ENCODE measurements at regions not wholly inside any gene's neighbourhood (a gene's known extent, or its start where the extent isn't known, plus 50 kb on each side); places are given as distances from the start of the nearest gene placed in this dataset.

DNA sequence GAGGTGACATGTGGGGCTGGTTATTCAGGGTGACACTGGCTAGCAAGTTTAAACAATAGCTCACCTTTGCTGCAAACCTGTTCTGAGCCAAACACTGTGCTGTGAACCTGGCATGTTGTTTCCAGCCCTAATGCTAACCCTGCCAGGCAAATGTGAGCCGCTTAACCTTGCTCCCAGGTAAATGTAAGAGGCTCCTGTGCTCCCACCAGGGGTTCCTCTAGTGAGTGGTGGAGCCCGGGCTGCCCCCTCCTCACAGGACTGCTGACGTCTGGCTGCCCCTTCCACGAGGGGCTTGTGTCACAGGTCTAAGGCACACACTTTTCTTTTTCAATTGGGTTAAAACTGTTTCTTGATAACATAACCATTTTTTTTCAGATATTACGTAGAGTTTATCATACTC, 223.7 kb downstream of the DCDC2C start:
- Histone ChIP-seq H3K27ac (ENCODE audit: low read depth in 1 of 2, low read length in 2 of 2) (no peak overlapping the region), H3K9me3 (ENCODE audit: control insufficient read depth in 1 of 2, insufficient read depth in 1 of 2, low read length in 2 of 2) (peaks cover 0 to 20% of the 10 kb centered on the region in 2 experiments), H3K4me3 (ENCODE audit: low read length) (no peak overlapping the region), H3K4me1 (ENCODE audit: insufficient read depth, low read length) (no peaks in the 10 kb centered on the region), H3K27me3 (ENCODE audit: control insufficient read depth in 1 of 2, insufficient read depth in 2 of 2, low read length in 2 of 2) (no peaks in the 10 kb centered on the region), H3K36me3 (ENCODE audit: insufficient read depth, low read length) (no peaks in the 10 kb centered on the region)
- no peak overlapping the region for H3K27ac Mint-ChIP-seq
- H3K4me3 Mint-ChIP-seq = no peak overlapping the region
- DNase-seq (no peak), ATAC-seq (ENCODE audit: poor library complexity) (no peak)
- H3K36me3 Mint-ChIP-seq (ENCODE audit: low read depth) = no peaks in the 10 kb centered on the region
- TF ChIP-seq, protein P1, sequence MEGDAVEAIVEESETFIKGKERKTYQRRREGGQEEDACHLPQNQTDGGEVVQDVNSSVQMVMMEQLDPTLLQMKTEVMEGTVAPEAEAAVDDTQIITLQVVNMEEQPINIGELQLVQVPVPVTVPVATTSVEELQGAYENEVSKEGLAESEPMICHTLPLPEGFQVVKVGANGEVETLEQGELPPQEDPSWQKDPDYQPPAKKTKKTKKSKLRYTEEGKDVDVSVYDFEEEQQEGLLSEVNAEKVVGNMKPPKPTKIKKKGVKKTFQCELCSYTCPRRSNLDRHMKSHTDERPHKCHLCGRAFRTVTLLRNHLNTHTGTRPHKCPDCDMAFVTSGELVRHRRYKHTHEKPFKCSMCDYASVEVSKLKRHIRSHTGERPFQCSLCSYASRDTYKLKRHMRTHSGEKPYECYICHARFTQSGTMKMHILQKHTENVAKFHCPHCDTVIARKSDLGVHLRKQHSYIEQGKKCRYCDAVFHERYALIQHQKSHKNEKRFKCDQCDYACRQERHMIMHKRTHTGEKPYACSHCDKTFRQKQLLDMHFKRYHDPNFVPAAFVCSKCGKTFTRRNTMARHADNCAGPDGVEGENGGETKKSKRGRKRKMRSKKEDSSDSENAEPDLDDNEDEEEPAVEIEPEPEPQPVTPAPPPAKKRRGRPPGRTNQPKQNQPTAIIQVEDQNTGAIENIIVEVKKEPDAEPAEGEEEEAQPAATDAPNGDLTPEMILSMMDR (IDR thresholded peaks at IDR 0.05) = no peak
- no peaks in the 10 kb centered on the region for H3K4me1 Mint-ChIP-seq (ENCODE audit: low read depth)
- intact Hi-C loops (cut with DNase I, micrococcal nuclease) = no loop called here
- H3K27me3 Mint-ChIP-seq = no peaks in the 10 kb centered on the region
- CTCF ChIA-PET = no interaction called here
- POLR2A ChIA-PET = no interaction called here
- H3K9me3 Mint-ChIP-seq = peaks cover 2% of the 10 kb centered on the region

DNA sequence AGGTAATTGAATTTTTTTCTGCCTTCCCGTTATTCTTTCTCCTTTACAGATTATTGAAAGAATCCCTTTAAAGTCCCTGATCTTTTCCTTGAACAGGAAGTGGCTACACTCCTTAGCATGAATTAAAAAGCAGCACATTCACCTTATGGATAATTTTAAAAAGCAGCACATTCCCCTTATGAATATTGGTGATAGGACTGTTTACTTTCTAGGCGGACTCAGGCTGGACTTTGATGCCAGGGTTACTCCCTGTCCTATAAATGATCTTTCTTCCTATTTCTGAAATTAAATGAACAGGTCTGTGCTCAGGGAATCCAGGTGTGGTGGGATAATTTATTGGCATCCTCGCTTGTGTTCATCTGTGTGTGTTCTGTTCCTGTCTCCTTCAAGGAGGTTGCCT, 226.0 kb downstream of the DCDC2C start:
- DNase-seq (no peak), ATAC-seq (ENCODE audit: poor library complexity) (no peak)
- TF ChIP-seq, protein P1 (IDR thresholded peaks at IDR 0.05) = no peak
- H3K4me3 Mint-ChIP-seq = no peak overlapping the region
- no peak overlapping the region for H3K27ac Mint-ChIP-seq
- ChIA-PET CTCF (no interaction called here), POLR2A (no interaction called here)
- H3K4me1 Mint-ChIP-seq (ENCODE audit: low read depth) = no peaks in the 10 kb centered on the region
- H3K36me3 ChIP-seq (ENCODE audit: insufficient read depth, low read length) = no peaks in the 10 kb centered on the region
- intact Hi-C loops (cut with DNase I, micrococcal nuclease) = no loop called here
- no peaks in the 10 kb centered on the region for H3K27me3 ChIP-seq (ENCODE audit: control insufficient read depth in 1 of 2, insufficient read depth in 2 of 2, low read length in 2 of 2)
- H3K4me3 ChIP-seq (ENCODE audit: low read length) = no peak overlapping the region
- no peaks in the 10 kb centered on the region for H3K4me1 ChIP-seq (ENCODE audit: insufficient read depth, low read length)
- peaks cover 0 to 20% of the 10 kb centered on the region in 2 experiments for H3K9me3 ChIP-seq (ENCODE audit: control insufficient read depth in 1 of 2, insufficient read depth in 1 of 2, low read length in 2 of 2)
- H3K9me3 Mint-ChIP-seq = peaks cover 6% of the 10 kb centered on the region
- no peaks in the 10 kb centered on the region for H3K27me3 Mint-ChIP-seq
- no peaks in the 10 kb centered on the region for H3K36me3 Mint-ChIP-seq (ENCODE audit: low read depth)
- no peak overlapping the region for H3K27ac ChIP-seq (ENCODE audit: low read depth in 1 of 2, low read length in 2 of 2)

DNA sequence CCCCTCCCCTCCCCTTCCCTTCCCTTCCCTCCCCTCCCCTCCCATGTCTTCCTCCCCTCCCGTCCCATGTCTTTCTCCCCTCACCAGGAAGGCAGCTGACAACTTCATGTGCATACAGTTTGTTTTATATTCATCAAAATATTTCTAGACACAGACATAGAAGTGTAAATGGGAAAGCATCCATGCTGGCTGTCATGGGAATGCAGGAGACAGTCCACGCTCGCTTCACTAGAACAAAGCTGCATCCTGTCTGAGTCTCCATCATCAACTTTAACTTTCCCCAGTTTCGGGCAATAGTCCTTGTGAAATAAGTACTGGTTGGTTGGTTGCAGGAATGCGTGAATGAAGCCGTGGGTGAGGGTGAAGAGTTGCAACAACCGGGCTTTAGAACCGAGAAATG, 226.9 kb downstream of the DCDC2C start:
- Mint-ChIP-seq H3K36me3 (ENCODE audit: low read depth) (no peaks in the 10 kb centered on the region), H3K27me3 (no peaks in the 10 kb centered on the region), H3K27ac (no peak overlapping the region), H3K4me1 (ENCODE audit: low read depth) (no peaks in the 10 kb centered on the region), H3K4me3 (no peak overlapping the region), H3K9me3 (peaks cover 4% of the 10 kb centered on the region)
- CTCF ChIA-PET = no interaction called here
- no peak for ATAC-seq (ENCODE audit: poor library complexity)
- Histone ChIP-seq H3K9me3 (ENCODE audit: control insufficient read depth in 1 of 2, insufficient read depth in 1 of 2, low read length in 2 of 2) (peaks cover 0 to 20% of the 10 kb centered on the region in 2 experiments), H3K36me3 (ENCODE audit: insufficient read depth, low read length) (no peaks in the 10 kb centered on the region), H3K4me3 (ENCODE audit: low read length) (no peak overlapping the region), H3K4me1 (ENCODE audit: insufficient read depth, low read length) (no peaks in the 10 kb centered on the region), H3K27me3 (ENCODE audit: control insufficient read depth in 1 of 2, insufficient read depth in 2 of 2, low read length in 2 of 2) (no peaks in the 10 kb centered on the region), H3K27ac (ENCODE audit: low read depth in 1 of 2, low read length in 2 of 2) (no peak overlapping the region)
- TF ChIP-seq, protein P1 (IDR thresholded peaks at IDR 0.05) = no peak
- no peak for DNase-seq
- intact Hi-C loops (cut with DNase I, micrococcal nuclease) = no loop called here
- POLR2A ChIA-PET = no interaction called here

All from CD4-positive, alpha-beta T cell (primary cell).